ENCODE measurements at regions not wholly inside any gene's neighbourhood (a gene's known extent, or its start where the extent isn't known, plus 50 kb on each side); places are given as distances from the start of the nearest gene placed in this dataset.

GRCh38 chr7:68006619-68007018 is 1010.0 kb downstream of the TYW1 start (continued):
- no peak for TF ChIP-seq TBP (IDR thresholded peaks at IDR 0.05; ENCODE audit: low read depth, low read length)
- TF ChIP-seq FOSL1 (IDR thresholded peaks at IDR 0.05; ENCODE audit: insufficient read depth, low read depth, low read length): no peak

All from H1 (cell line).